Stomach (tissue), 4 donors: ENCODE measurements at regions not wholly inside any gene's neighbourhood (a gene's known extent, or its start where the extent isn't known, plus 50 kb on each side); places are given as distances from the start of the nearest gene placed in this dataset.

Experiments
- CTCF ChIP-seq, 7 experiments: fragments of 450-650 bp in 4 of 7; fragments of 200-600 bp in 3 of 7; sonication (generic) in 3 of 7; IDR thresholded peaks; one replicate each; pipeline ENCODE4 v1.5.1; 2016 to 2019; ENCODE audit warnings: antibody characterized with exemption in 7 of 7, control low read depth in 2 of 7, mild to moderate bottlenecking in 1 of 7
- EP300 ChIP-seq: sonication (generic); formaldehyde crosslinking; IDR thresholded peaks from one replicate; pipeline ENCODE4 v1.6.1; 2017; ENCODE audit warnings: antibody characterized with exemption
- POLR2A ChIP-seq, 4 donors: fragments of 450-650 bp; IDR thresholded peaks; one replicate each; pipeline ENCODE4 v1.6.1; 2016; ENCODE audit warnings: antibody characterized with exemption in 4 of 4, control low read depth in 2 of 4, mild to moderate bottlenecking in 1 of 4, moderate library complexity in 1 of 4
- POLR2AphosphoS5 ChIP-seq, 3 donors: sonication (generic); formaldehyde crosslinking; IDR thresholded peaks; one replicate each; pipeline ENCODE4 v1.6.1; 2016; ENCODE audit warnings: antibody characterized with exemption in 3 of 3

GRCh38 chr12:131235871-131236271 is 282.2 kb downstream of the ADGRD1 start:
- TF ChIP-seq CTCF (IDR thresholded peaks at IDR 0.05) (no peak), EP300 (no peak), POLR2A (IDR thresholded peaks at IDR 0.05) (no peak), POLR2AphosphoS5 (IDR thresholded peaks at IDR 0.05) (no peak)
